GM18502 (cell line): ENCODE measurements at regions not wholly inside any gene's neighbourhood (a gene's known extent, or its start where the extent isn't known, plus 50 kb on each side); places are given as distances from the start of the nearest gene placed in this dataset.

Source experiments
- ATAC-seq: cut with Tn5 transposase; IDR thresholded peaks from one replicate; pipeline ENCODE4 v1.9.1; 2021; ENCODE audit warnings: mild to moderate bottlenecking; ENCODE audit not compliant: unreplicated experiment, poor library complexity

- no peak for ATAC-seq
Observed at GRCh38 chr14:27065886-27066285, 468.1 kb upstream of the NOVA1 start.

DNA sequence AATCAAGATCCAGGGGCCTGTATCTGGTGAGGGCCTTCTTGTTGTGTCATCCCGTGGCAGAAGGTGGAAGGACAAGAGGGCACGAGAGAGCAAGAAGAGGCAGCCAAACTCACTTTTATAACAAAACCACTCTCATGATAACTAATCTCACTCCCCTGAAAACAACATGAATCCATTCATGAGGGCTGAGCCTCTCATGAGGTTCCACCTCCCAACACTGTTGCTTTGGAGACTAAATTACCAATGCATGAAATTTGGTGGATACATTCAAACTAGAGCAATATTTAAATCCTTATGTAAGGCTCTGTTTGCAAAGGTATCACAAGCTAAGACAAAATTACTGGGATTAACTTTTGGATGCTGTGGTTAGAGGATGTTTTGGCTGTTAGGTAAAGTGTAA, 470.1 kb upstream of the NOVA1 start:
- ATAC-seq, result no peak

DNA sequence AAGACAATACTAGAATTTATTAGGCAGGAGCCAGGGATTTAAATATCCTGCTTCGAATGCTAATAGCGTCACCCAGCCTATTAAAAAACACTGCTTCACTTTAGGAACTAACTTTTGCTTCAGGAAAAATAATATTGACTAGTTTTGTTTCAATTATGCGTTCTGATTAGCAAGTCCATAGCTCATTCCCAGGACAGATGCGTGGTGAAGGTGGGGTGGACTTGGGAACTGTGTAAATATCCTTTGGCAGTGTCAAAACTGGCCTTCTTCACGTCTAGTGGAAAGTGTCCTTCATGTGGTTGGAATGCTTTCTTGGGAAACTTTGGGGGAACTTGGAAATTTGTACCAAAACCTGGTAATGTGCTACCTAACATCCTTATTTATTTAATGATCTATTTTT, 474.8 kb upstream of the NOVA1 start:
- no peak for ATAC-seq

- ATAC-seq, result no peak
Observed at GRCh38 chr14:27075503-27075902, 477.7 kb upstream of the NOVA1 start.

DNA sequence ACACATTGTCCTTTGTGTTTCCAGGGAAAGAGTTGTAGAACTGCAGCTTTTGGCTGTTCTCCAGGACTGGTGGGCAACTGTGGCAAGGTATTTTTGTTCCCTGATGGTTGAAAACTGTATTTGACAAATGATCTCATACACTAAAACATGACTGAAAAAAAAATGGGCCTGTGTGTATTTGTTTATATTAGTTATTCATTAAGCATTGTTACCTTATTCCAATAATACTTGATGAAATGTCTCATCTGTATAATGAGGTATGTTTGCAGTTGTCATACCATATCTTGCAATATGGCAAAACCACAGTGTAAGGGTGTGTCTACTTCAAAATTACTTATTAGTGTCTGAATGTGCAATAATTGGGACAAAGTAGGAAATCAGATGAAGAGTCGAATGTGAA, 479.4 kb upstream of the NOVA1 start:
- ATAC-seq, result no peak

GRCh38 chr14:27077710-27078109, 479.9 kb upstream of the NOVA1 start:
- no peak for ATAC-seq

- ATAC-seq, result no peak
Observed at GRCh38 chr14:27078191-27078590, 480.4 kb upstream of the NOVA1 start.

GRCh38 chr14:27079716-27080115, 481.9 kb upstream of the NOVA1 start:
- no peak for ATAC-seq

- no peak for ATAC-seq
Observed at GRCh38 chr14:27085500-27085899, 487.7 kb upstream of the NOVA1 start.

GRCh38 chr14:27090716-27091115, 492.9 kb upstream of the NOVA1 start:
- no peak for ATAC-seq

DNA sequence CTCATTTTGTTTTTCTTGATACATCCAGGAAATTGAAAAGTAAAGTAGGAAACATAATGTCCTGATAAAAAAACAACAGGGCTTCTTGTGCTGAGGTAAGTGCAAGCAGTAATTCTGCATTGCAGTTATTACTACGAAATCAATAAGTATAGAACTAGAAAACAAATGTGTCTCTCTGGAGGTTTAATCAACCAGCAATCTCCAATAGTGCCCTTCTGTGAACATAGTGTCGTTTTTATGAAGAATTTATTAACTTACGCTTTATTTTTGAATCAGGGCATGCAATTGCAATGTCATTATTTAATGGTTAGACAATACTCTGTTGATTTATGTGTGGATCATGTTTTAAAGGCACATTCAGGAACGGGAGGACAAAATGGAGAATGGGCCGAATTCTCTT, 494.1 kb upstream of the NOVA1 start:
- no peak for ATAC-seq

- ATAC-seq, result no peak
Observed at GRCh38 chr14:27096091-27096490, 498.3 kb upstream of the NOVA1 start.

DNA sequence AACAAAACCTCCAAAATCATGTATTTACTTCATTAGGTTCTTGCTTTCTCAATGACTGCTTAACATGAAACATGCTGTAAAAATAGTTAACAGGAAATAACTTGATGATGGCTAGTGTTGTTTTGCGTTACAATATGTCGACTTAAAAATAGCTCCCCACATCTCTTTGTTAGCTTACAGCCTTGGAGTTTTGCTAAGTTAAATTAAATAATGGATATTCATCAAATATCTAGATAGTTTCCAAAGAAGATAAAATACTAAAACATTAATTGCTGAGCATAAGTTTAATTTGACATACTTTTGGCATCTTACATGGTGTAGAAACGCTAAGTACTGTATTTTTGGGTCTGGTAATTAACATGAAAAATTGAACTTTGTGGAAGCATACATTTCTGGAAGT, 500.6 kb upstream of the NOVA1 start:
- no peak for ATAC-seq

GRCh38 chr14:27114180-27114579, 516.3 kb upstream of the NOVA1 start:
- no peak for ATAC-seq

DNA sequence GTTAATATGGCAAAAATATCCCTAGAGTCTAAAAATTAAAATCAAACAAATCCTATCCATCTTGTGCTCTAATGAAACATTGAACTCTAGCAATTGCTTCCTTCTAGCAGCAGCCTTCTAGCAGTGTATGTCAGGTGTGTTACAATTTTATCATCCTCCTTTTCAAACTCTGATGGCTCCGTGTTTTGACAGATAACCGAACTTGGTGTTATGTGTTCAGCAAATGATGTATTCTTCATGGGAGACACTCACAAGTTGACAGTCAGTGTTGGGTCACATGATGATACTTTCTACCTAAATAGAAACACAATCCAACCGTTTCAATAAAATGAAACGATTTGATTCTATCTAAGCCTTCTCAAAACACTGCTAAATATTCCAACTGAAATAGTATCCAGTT, 525.3 kb upstream of the NOVA1 start:
- ATAC-seq, result no peak

DNA sequence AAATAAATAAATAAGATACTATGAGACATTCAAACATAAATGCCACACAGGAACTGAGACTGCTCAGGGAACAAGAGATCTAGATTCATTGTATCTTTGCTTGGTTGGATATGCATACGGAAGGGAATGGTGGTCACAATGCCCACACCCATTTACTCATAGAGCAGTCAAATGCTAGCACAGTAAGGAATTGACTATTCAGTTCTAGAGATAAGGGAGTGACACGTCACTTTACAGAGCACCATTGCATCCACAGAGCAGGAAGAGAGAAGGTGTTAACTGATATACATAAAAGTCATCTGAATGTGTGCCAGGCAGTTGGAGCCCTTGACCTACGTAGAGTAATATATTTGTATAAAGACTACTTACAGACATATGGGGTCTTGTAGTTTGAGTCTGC, 530.0 kb upstream of the NOVA1 start:
- no peak for ATAC-seq

DNA sequence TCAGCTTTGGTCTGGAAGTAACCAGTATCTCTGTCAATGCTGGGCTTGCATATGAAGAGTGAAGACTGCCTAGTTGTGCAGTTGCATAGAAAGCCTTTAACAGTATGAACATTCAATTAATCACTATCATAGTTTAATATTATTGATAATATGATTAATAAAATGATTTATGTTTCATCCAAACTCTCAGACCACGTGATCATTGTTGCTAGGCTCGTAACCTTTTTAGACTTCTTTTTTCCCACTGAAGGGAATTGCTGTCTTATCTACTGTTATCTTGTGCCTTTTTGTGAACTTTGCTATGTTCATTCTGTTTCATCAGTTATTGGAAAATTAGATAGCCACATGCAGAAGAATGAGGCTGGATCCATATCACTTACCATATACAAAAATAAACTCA, 536.4 kb upstream of the NOVA1 start:
- ATAC-seq, result no peak

DNA sequence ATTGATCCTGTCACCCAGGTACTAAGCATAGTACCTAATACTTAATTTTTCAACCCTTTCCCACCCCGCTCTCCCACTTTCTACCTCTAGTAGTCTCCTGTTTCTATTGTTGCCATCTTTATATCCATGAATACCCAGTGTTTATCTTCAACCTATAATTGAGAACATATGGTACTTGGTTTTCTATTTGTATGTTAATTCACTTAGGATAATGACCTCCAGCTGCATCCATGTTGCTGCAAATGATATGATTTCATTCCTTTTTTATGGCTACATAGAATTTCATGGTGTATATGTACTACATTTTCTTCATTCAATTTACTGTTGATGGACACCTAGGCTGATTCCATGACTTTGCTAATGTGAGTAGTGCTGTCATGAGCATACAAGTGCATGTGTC, 547.3 kb upstream of the NOVA1 start:
- ATAC-seq, result no peak

DNA sequence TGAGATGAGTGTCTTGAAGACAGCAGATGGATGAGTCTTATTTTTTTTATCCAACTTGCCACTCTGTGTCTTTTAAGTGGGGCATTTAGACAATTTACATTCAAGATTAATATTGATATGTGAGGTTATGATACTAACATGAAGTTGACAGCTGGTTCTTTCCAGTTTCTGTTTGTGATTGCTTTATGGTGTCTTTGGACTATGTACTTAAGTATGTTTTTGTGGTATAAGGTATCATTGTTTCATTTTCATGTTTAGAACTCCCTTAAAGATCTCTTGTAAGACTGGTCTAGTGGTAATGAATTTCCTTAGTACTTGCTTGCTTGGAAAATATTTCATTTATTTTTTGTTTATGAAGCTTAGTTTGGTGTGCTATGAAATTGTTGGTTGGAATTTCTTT, 550.3 kb upstream of the NOVA1 start:
- no peak for ATAC-seq

DNA sequence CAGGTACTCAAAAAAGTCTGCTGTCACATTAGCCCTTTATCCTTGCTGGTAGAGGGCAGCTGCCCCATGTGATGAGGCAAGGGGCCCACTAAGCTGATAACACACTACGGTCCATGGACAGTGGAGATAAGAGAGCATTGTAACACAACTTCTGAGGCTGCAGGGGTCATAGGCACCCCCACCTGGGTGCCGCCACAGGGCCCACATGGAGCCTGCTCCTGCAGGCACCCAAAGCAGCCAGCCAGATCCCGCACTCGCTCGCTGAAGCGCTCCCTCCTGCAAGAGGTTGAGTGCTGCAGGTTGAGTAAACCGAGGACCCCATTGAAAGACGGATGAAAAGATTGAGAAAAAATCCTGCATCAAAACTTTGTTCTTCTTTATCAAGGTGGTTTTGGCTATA, 566.3 kb upstream of the NOVA1 start:
- no peak for ATAC-seq

GRCh38 chr14:27175489-27175888, 577.7 kb upstream of the NOVA1 start:
- no peak for ATAC-seq

DNA sequence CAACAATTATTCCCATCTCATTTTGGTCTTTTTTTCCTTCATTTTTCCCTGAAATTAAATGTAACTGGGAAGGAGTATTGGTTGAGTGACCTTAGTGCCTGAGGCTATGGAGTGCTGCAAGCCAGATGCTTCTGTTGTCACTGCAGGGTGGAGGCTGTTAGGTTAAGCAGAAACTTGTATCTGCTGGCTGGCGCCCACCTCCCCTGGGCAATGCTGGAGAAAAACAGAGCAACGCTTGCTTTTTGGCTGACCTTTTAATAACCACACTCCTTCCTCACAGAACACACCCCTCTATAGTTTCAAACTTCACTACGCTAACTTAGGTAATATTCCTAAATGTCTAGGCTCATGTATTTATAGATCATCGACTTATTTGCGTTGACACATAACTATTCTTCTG, 583.5 kb upstream of the NOVA1 start:
- ATAC-seq, result no peak

DNA sequence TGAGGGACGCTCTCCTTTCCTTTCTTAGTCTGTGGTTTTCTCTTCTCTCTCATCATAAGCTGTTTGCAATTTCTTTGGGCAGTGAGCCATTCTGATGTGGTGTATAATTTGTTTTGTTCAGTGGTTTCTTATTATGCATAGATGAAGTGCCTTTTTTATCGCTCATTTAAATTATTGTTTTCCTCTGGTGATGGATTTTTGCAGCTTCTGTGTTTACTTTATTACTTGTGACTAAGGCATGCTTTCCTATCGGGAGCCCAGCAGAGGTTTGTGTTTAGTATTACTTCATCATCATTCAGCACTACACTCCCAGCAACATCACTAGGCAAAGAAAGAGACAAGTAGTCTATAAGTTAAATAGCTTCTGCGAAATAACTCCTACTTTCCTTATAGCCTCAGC, 586.6 kb upstream of the NOVA1 start:
- ATAC-seq, result no peak
